GM12878 (cell line): ENCODE measurements at regions not wholly inside any gene's neighbourhood (a gene's known extent, or its start where the extent isn't known, plus 50 kb on each side); places are given as distances from the start of the nearest gene placed in this dataset.

Experiments
- ATAC-seq: fragments of 200-7000 bp; cut with Tn5 transposase; 3 replicates; pipeline ENCODE4 v1.9.1; 2020; ENCODE audit warnings: mild to moderate bottlenecking, moderate library complexity
- BruUV-seq: library from RNA; stranded (reverse); fragments of 400-500 nt; replicated peaks from 2 replicates; lab custom pipeline; 2021; lab: Mats Ljungman, UMichigan
- CTCF ChIA-PET: fragments of 300-600 bp; sonication (Branson Sonifier 250); formaldehyde crosslinking; extraction: SDS; loops from one replicate; lab custom pipeline; 2021; ENCODE audit warnings: inconsistent platforms; lab: Yijun Ruan, JAX
- POLR2A ChIA-PET: fragments of 350-600 bp; formaldehyde crosslinking; extraction: SDS; loops from one replicate; lab custom pipeline; 2021; ENCODE audit warnings: inconsistent platforms; lab: Charles Lee
- RAD21 ChIA-PET: fragments of 300-600 bp; sonication (Branson Sonifier 250); formaldehyde crosslinking; loops from one replicate; lab custom pipeline; 2023; ENCODE audit warnings: antibody characterized with exemption; ENCODE audit not compliant: unreplicated experiment; lab: Charles Lee
- SMC1A ChIA-PET: fragments of 300-600 bp; sonication (Branson Sonifier 250); formaldehyde crosslinking; loops from one replicate; lab custom pipeline; 2023; ENCODE audit not compliant: unreplicated experiment, uncharacterized antibody; lab: Charles Lee
- DNase-seq: peaks from one replicate; pipeline ENCODE4 v3.0.0-alpha.2; 2011; ENCODE audit warnings: low read depth, low spot score
- FAIRE-seq: peaks from 3 replicates; lab custom pipeline; 2011; peaks lifted over from hg19 to GRCh38; lab: Jason Lieb, UNC
- H2AFZ ChIP-seq: 2 replicates; pipeline ENCODE4 v1.6.0; 2011; ENCODE audit warnings: low read depth, low read length, control low read depth; ENCODE audit not compliant: control insufficient read depth
- H3K27ac ChIP-seq: 2 replicates; pipeline ENCODE4 v1.5.1; 2011; ENCODE audit warnings: control low read depth; ENCODE audit not compliant: control insufficient read depth, insufficient read depth
- H3K27me3 ChIP-seq, 2 experiments: replicated peaks in 1 of 2; 2 replicates each; pipeline versions ENCODE4 v1.6.0 to v1.6.1; 2011; ENCODE audit warnings: low read length in 1 of 2; ENCODE audit not compliant: control insufficient read depth in 2 of 2, insufficient read depth in 2 of 2
- H3K36me3 ChIP-seq, 2 experiments: 2 replicates each; pipeline ENCODE4 v1.5.1; 2011; ENCODE audit warnings: low read length in 1 of 2; ENCODE audit not compliant: control insufficient read depth in 2 of 2, insufficient read depth in 2 of 2
- H3K4me1 ChIP-seq: 2 replicates; pipeline ENCODE4 v1.6.1; 2011; ENCODE audit warnings: mild to moderate bottlenecking, low read length, moderate library complexity, mixed read lengths; ENCODE audit not compliant: control insufficient read depth, insufficient read depth
- H3K4me2 ChIP-seq: 2 replicates; pipeline ENCODE4 v1.6.0; 2011; ENCODE audit warnings: control low read depth; ENCODE audit not compliant: control insufficient read depth, insufficient read depth
- H3K4me3 ChIP-seq: fragments of 200-600 bp; sonication (generic); 2 replicates; pipeline ENCODE4 v1.5.1; 2016
- H3K79me2 ChIP-seq: 2 replicates; pipeline ENCODE4 v1.6.0; 2011; ENCODE audit warnings: low read length; ENCODE audit not compliant: control insufficient read depth, insufficient read depth
- H3K9ac ChIP-seq: 2 replicates; pipeline ENCODE4 v1.8.0; 2011; ENCODE audit warnings: low read length, control low read depth, mixed read lengths; ENCODE audit not compliant: control insufficient read depth, insufficient read depth
- H3K9me3 ChIP-seq: replicated peaks from 3 replicates; pipeline ENCODE4 v1.5.1; 2011; ENCODE audit warnings: mild to moderate bottlenecking, low read length; ENCODE audit not compliant: control insufficient read depth, insufficient read depth
- H4K20me1 ChIP-seq: 2 replicates; pipeline ENCODE4 v1.6.0; 2011; ENCODE audit not compliant: control insufficient read depth, insufficient read depth
- NFIC ChIP-seq: IDR thresholded peaks from 2 replicates; pipeline ENCODE4 v1.6.1; 2012; ENCODE audit warnings: low read depth, mild to moderate bottlenecking, inconsistent platforms, low read length, moderate library complexity
- NR2F1 ChIP-seq: fragments of 450-650 bp; conservative IDR thresholded peaks from 2 replicates; pipeline ENCODE4 v1.6.1; 2017; ENCODE audit warnings: mild to moderate bottlenecking
- NRF1 ChIP-seq: conservative IDR thresholded peaks from 2 replicates; pipeline ENCODE4 v1.6.1; 2011; ENCODE audit warnings: mild to moderate bottlenecking, low read depth, low read length, improper control_type of control experiment
- PAX5 ChIP-seq: IDR thresholded peaks from 2 replicates; pipeline ENCODE4 v1.6.1; 2011; ENCODE audit warnings: low read depth, low read length, borderline replicate concordance
- SIX5 ChIP-seq: IDR thresholded peaks from 2 replicates; pipeline ENCODE4 v1.6.1; 2011; ENCODE audit warnings: mild to moderate bottlenecking, low read depth, low read length, moderate library complexity; ENCODE audit not compliant: severe bottlenecking
- SUPT20H ChIP-seq: IDR thresholded peaks from 2 replicates; pipeline ENCODE4 v1.6.1; 2011; ENCODE audit warnings: low read depth, mild to moderate bottlenecking, low read length, moderate library complexity, borderline replicate concordance; ENCODE audit not compliant: control insufficient read depth
- TCF3 ChIP-seq: IDR thresholded peaks from 2 replicates; pipeline ENCODE4 v1.6.1; 2012; ENCODE audit warnings: low read depth, mild to moderate bottlenecking, low read length, borderline replicate concordance; ENCODE audit not compliant: insufficient read depth
- YY1 ChIP-seq: IDR thresholded peaks from 2 replicates; pipeline ENCODE4 v1.6.1; 2011; ENCODE audit warnings: low read depth, mild to moderate bottlenecking, low read length
- ZNF217 ChIP-seq: fragments of 450-650 bp; IDR thresholded peaks from 2 replicates; pipeline ENCODE4 v1.6.1; 2017; ENCODE audit warnings: antibody characterized with exemption, mild to moderate bottlenecking
- WGBS: methylation state at CpG from one replicate; pipeline ENCODE4 v1.1.6; 2016; ENCODE audit warnings: low lambda C conversion rate; ENCODE audit not compliant: insufficient replicate concordance, insufficient coverage; ENCODE audit errors: missing lambda C conversion rate; 5-methylcytosine and 5-hydroxymethylcytosine counted together
- in situ Hi-C: fragments of 300-500 bp; cut with MboI; formaldehyde crosslinking; loops from 9 replicates; pipeline ENCODE4 v1.14.3; 2018; ENCODE audit warnings: mixed read lengths
- intact Hi-C: fragments of 100-400 bp; cut with micrococcal nuclease; formaldehyde crosslinking; loops from one replicate; pipeline ENCODE4 v1.14.2; 2022; ENCODE audit not compliant: unreplicated experiment
- TF ChIP-seq, protein P1 (sequence below): IDR thresholded peaks from 2 replicates; pipeline ENCODE4 v1.6.1; 2012; ENCODE audit warnings: low read depth, low read length, improper control_type of control experiment
- TF ChIP-seq, protein P2 (sequence below): IDR thresholded peaks from 2 replicates; pipeline ENCODE4 v1.6.1; 2011; ENCODE audit warnings: borderline replicate concordance, low read depth, mild to moderate bottlenecking, moderate library complexity, low read length; ENCODE audit not compliant: insufficient read depth, poor library complexity, severe bottlenecking
- TF ChIP-seq, protein P3 (sequence below): fragments of 450-650 bp; IDR thresholded peaks from 2 replicates; pipeline ENCODE4 v1.6.1; 2017; ENCODE audit warnings: low read depth, mild to moderate bottlenecking, moderate library complexity

DNA sequence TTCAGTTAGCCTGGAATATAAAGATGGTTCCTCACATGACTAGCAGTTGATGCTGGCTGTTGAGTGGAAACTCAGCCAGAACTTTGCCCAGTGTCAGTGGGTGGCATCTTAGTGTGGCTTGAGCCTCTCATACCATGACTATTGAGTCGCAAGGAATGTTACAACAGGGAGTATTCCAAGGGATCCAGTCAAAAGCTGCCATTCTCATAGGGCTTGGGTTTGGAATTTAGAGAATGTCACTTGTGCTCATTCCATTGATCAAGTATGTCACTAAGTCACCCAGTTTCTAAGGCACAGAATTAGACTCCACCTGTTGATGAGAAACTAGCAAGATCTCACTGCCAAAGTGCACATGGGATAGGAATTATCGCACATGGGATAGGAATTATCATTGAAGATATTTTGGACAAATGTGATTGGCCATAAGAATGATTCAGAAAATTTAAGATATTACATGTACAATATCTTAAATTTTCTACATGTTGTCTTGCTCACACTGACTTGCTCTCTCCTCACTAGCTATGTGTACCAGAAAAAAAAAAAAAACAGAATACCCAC is 1290.7 kb upstream of the ADGRL2 start (continued):
- TF ChIP-seq, protein P1, sequence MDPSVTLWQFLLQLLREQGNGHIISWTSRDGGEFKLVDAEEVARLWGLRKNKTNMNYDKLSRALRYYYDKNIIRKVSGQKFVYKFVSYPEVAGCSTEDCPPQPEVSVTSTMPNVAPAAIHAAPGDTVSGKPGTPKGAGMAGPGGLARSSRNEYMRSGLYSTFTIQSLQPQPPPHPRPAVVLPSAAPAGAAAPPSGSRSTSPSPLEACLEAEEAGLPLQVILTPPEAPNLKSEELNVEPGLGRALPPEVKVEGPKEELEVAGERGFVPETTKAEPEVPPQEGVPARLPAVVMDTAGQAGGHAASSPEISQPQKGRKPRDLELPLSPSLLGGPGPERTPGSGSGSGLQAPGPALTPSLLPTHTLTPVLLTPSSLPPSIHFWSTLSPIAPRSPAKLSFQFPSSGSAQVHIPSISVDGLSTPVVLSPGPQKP = no peak

DNA sequence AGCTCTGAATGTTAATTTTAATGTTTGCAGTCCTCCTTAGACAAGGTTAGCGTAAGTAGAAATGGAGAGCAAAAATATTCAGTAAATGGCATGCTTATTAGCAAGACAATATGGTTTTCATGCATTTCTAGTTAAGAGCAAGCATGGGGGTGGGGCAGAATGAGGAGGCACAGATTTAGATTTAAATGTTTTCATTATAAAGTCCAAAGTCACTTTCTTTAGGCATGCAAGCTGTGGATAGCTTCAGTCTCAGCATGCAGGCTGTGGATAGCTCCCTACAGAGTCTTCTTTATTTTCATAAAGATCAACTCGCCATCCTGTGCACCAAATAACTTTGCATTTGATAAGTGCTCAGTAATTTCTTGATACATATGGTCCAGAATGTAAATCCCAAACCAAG is 1294.5 kb upstream of the ADGRL2 start:
- ATAC-seq (no peak), FAIRE-seq (no peak), DNase-seq (no peak)
- intact Hi-C loops = no loop called here
- Histone ChIP-seq H3K4me3 (no peak overlapping the region), H2AFZ (no peak overlapping the region), H3K36me3 (no peaks in the 10 kb centered on the region), H3K9me3 (no peaks in the 10 kb centered on the region), H3K27ac (no peak overlapping the region), H4K20me1 (no peaks in the 10 kb centered on the region), H3K9ac (no peak overlapping the region), H3K4me1 (no peaks in the 10 kb centered on the region), H3K4me2 (no peak overlapping the region), H3K79me2 (no peaks in the 10 kb centered on the region), H3K27me3 (no peaks in the 10 kb centered on the region)
- ChIA-PET CTCF (no interaction called here), RAD21 (no interaction called here), SMC1A (no interaction called here), POLR2A (no interaction called here)
- WGBS = 24% methylated on average over 2 of the region's 2 CpGs
- in situ Hi-C loops = no loop called here
- BruUV-seq = no TSS peak
- TF ChIP-seq SIX5 = no peak
- TF ChIP-seq, protein P2, sequence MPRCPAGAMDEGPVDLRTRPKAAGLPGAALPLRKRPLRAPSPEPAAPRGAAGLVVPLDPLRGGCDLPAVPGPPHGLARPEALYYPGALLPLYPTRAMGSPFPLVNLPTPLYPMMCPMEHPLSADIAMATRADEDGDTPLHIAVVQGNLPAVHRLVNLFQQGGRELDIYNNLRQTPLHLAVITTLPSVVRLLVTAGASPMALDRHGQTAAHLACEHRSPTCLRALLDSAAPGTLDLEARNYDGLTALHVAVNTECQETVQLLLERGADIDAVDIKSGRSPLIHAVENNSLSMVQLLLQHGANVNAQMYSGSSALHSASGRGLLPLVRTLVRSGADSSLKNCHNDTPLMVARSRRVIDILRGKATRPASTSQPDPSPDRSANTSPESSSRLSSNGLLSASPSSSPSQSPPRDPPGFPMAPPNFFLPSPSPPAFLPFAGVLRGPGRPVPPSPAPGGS = no peak
- TF ChIP-seq NFIC = no peak
- TF ChIP-seq NRF1 = no peak
- TF ChIP-seq TCF3 = no peak
- no peak for TF ChIP-seq ZNF217
- TF ChIP-seq, protein P3, sequence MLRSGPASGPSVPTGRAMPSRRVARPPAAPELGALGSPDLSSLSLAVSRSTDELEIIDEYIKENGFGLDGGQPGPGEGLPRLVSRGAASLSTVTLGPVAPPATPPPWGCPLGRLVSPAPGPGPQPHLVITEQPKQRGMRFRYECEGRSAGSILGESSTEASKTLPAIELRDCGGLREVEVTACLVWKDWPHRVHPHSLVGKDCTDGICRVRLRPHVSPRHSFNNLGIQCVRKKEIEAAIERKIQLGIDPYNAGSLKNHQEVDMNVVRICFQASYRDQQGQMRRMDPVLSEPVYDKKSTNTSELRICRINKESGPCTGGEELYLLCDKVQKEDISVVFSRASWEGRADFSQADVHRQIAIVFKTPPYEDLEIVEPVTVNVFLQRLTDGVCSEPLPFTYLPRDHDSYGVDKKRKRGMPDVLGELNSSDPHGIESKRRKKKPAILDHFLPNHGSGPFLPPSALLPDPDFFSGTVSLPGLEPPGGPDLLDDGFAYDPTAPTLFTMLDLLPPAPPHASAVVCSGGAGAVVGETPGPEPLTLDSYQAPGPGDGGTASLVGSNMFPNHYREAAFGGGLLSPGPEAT = no peak
- no peak for TF ChIP-seq NR2F1
- TF ChIP-seq SUPT20H = no peak
- TF ChIP-seq YY1 = no peak
- no peak for TF ChIP-seq PAX5
